KBM-7 (cell line): ENCODE measurements at regions not wholly inside any gene's neighbourhood (a gene's known extent, or its start where the extent isn't known, plus 50 kb on each side); places are given as distances from the start of the nearest gene placed in this dataset.

ENCODE experiments used
- DNase-seq: peaks from one replicate; pipeline ENCODE4 v3.0.0-alpha.2; 2015
- in situ Hi-C: fragments of 300-500 bp; cut with MboI; formaldehyde crosslinking; loops from 2 replicates; pipeline ENCODE4 v1.14.3; 2020; ENCODE audit warnings: low sequenced_read_pairs, low pct_unique_long_range_greater_than_20kb, mixed read lengths

DNA sequence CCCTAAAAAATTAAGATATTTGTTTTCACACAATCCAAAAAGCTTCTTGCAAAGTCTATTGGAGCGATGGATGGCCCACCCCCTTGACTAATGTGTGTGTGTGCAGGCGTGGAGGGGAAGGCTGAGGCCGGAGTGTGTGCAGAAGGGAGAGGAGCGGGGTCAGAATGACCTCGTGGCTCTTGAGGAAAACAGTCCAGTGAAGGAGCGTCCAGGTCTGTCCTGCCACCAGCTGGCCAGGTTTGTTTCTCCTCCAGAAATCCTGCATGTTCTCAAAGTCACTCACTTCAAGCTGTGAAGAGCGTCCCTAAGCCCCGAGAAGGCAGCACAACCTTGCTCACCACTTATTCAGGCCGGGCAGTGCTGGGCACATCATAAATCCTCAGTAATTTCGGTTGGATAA, 69.5 kb upstream of the SSX2IP start:
- DNase-seq: no peak
- in situ Hi-C loops: loop anchor here (25.0 kb wide), 3 partner anchors 297 to 822 kb away; partner anchors contain the start of gene PRKACB

DNA sequence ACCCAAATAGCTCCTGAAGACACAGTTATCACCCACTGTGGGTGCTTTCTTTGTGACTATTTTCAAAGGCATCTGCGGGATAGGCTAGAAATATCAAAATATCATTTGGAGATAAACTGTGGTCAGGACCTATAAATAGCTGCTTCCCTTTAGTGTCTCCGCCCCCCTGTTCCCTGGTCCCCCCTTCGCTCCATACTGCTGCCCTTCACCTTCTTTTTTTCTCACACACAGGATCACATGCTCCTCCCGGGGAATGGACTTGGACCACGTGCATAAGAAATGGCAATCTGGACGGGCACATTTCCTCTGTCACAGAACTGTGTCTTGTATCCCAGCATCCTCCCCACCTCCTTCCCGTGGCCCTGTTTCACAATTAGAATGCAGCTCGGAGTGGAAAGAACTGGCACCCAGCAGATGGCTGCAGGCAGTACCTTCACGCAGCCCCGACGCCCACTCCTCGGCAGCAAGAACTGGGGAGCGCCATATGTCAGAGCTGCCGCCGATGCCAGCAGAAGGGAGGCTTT, 68.8 kb upstream of the SSX2IP start:
- DNase-seq: peak; percentile 9
- in situ Hi-C loops: loop anchor here (25.0 kb wide), 3 partner anchors 297 to 822 kb away; partner anchors contain the start of gene PRKACB

DNA sequence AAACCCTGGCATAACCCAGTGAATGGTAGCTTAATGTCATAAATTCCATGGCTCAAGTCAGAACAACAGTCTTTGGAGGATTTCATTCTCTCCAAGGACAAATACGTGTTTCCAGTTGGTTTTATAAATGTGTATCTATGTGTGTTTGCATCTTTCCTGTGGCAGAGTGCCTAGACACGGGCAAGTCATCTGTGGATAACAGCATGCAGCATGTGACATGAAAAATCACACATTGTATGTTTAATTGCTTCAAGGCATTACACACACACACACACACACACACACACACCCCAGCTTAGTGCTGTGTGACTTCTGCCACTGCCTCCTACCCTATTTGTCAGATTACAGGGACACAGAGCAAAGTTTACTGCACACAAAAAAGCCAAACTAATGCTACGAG, 68.2 kb upstream of the SSX2IP start:
- in situ Hi-C loops: loop anchor here (25.0 kb wide), 3 partner anchors 296 to 821 kb away; partner anchors contain the start of gene PRKACB
- DNase-seq: no peak

DNA sequence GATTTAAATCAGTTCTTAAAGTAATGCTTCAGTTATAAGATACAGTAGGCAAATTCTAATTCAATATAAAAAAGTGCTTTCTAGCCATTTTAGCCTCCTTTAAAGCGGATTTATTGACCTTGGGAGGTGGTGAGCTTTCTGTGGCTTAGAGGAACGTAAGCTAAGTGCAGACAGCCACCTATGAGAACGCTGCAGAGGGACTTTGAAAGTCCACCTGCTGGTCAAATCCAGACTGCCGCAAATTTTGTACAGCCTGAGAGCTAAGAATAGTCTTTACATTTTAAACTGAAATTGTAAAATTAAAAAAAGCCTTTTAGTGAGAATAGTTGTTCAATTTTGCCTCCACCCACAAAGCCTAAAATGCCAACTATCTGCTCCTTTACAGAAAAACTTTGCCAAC, 67.0 kb upstream of the SSX2IP start:
- DNase-seq: no peak
- in situ Hi-C loops: loop anchor here (25.0 kb wide), 3 partner anchors 295 to 820 kb away; partner anchors contain the start of gene PRKACB

DNA sequence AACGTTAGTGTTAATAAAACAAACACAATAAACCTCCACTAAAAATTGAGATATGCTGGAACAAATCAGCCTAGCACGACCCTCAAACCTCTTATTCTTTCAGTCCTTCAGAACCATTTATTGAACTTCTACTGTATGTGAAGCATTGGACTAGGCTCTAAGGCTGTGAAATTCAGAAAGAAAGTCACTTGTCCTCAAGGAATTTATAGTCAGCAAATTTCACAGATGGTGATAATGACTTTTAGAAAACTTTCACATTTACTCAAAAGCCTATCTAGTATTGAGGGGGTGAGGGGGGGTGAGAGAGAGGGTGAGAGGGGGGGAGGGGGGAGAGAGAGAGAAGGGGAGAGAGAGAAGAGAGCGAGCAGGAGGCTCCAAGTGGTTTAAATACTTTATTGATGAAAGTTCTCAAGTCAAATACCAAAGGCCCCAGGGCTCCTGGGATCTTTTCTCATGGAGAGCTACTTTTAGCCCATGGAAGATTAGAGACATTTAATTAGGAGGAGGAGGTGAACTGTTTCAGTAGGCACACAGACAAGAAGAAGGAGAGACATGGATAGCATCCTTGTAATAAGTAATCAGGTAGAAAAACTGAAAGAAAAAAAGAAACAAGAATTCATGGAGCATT, 66.3 kb upstream of the SSX2IP start:
- in situ Hi-C loops: loop anchor here (25.0 kb wide), 3 partner anchors 294 to 819 kb away; partner anchors contain the start of gene PRKACB
- DNase-seq: no peak

DNA sequence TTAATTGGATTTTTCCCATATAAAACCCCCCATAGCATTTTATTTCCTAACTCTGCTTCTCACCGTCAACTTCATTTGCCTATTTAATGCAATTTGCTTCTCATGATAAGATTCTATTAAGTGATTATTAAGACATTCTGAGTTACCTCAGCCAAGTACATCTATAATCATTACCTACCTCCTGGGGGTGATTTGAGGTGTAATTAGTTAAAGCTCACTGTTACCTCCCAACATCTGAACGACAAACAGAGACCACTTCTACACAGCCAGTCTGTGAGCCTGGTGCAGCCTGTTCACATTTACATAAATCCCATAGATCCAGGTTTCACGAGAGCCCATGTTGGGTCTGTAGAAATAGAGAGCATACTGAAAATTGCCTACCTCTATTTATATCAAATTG, 65.7 kb upstream of the SSX2IP start:
- DNase-seq: no peak
- in situ Hi-C loops: loop anchor here (25.0 kb wide), 3 partner anchors 294 to 819 kb away; partner anchors contain the start of gene PRKACB

DNA sequence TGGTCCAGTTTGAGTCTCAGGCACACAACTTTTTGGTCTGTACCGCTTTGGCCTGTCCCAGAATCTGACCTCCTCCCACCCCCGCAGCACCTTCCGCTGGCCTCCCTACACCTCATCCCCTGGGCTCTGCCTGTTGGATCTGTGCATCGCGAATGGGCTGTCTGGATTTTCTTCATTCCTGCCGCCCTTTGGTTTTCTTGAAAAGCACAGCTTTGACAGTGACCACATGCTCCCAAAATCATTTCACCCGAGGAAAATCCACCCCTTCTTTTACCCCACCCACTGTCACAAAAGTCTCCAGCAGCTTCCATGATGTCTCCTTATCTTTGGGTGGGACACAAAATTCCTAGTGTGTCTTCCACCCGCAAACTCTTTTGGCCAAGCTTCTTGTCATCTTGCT, 65.0 kb upstream of the SSX2IP start:
- no peak for DNase-seq
- in situ Hi-C loops: loop anchor here (25.0 kb wide), 3 partner anchors 293 to 818 kb away; partner anchors contain the start of gene PRKACB

DNA sequence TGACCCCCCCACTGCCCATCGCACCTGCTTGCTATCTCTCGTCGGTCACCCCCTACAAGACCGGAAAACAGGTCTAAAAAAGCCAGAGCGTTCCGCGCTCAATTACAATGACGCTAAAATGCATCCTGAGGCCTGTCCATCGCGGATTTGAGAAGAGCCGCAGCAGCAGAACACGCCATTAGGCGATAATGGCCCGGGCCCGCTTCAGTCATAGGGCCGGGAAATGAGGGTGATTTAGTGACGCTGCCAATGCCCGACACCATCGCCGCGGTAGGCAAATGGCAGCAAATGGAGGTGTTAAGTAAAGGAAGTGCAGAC, 64.1 kb upstream of the SSX2IP start:
- no peak for DNase-seq
- in situ Hi-C loops: loop anchor here (25.0 kb wide), 3 partner anchors 292 to 817 kb away; partner anchors contain the start of gene PRKACB

DNA sequence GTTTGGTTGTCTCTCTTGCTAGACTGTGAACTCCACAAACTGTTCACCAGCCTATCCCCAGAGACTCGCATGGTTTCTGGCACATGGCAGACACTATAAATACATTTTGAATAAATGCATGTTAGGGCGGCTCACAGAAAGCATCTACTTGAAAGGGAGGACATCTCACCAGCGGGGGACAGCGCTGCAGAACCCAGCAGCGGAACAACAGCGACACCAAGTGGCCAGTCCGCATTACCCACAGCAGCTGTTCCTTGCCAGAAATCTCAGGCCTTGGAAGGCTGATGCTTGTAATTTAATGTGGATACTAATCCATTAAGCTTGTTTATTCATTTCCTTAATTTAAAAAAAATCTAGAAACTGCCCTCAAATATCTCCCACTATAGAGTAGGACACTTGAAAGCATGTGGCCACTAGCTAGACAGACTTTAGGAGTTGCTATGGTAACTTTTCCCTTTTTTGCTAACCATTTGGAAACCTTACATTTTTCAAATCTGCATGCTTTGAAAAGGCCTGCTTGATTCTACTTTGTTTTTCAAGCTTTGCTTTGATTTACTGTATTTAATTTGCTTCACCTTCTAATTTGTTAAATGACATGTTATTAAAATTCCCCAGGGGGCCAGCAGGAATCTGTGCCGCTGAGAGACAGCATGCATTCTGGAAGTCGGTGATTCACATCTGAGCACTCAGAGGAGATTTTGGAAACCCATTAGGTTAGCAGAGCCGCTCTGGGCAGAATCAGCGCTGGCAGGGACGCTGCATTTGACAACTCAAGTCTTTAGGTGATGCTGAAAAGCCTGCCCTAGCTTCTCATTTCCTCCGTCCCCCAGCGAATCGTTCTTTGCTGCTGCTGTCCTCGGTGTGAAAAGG, 63.5 kb upstream of the SSX2IP start:
- DNase-seq: peak; percentile 82
- in situ Hi-C loops: loop anchor here (25.0 kb wide), 3 partner anchors 291 to 816 kb away; partner anchors contain the start of gene PRKACB

DNA sequence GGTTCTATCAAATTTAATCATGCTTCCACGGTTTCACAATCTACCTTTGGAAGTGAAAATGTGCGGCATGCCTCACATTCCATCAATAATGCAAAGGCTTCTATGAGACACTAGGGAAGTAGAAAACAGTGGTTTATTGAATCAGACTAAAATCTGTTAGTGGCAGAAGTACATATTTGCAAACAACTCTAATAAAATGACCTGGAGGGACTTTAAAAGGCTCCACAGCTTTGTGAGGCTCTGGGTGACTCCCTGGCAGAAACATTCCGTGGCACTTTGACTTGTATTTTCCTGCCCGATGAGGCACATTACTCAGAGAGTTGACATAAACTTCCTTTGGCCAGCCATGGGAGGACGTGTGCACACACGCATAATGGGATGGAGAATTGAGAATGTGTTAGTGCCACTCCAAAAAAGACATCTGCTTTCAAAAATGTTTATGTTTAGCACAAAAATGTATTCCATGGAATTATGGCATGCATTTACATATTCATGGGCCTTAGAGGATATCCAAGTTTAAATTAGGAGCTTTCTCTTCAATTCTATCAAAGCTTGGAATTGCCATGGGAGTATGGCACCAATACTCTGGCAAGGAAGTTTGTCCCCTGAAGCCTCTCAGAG, 60.0 kb upstream of the SSX2IP start:
- in situ Hi-C loops: loop anchor here (25.0 kb wide), 3 partner anchors 288 to 813 kb away; partner anchors contain the start of gene PRKACB
- DNase-seq: no peak

DNA sequence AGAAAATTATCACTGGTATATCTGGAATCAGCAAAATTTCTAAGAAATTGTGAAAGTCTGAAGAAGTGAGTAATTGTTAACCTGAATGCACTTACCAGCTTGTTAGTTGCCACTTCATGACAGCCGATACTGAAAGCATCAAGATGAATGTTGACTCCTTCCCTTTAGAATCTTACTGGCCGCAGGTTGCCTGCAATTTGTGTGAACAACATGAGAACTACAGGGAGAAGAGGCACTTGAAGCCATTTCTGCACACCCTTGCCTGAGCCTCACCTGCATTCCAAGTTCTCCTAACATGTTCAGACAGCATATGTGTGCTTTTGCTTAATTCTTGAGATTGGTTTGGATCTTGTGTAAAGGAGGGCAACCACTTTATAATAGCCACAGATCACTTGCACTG, 59.2 kb upstream of the SSX2IP start:
- in situ Hi-C loops: no loop called here
- DNase-seq: no peak

DNA sequence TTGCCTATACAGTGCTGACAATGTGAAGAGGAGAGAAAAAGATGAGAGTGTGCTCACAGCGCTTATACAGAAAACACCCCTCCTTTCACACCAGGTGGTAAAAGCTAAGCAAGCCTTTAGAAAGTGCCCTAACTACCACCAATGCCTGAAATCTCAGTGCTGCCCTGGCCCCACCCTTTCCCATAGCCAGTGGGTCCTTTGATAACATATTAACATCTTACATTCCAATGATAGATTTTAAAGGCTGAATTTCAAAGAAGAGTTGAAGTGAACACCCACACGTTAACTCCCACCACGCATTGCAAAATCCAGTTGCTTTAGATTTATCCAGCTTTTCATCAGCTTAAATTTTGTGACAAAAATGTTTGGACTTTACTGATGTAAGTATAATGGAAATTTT, 58.1 kb upstream of the SSX2IP start:
- in situ Hi-C loops: no loop called here
- DNase-seq: no peak

DNA sequence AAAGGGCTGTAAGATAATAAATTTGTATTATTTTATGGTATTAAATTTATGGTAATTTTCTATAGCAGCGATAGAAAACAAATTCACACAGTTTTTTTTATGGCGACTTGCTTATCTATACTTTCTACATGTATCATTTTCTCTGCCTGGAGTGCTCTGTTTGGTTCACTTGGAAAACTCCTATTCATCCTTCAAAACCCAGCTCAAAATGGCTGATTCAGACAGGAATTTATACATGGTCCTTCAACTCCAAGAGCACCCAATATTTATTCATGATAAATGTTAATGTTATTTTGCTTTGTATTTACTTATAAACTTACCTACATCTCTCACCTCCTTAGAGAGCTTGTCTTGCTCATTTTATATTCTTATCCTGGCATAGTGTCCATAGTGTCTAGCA, 55.6 kb upstream of the SSX2IP start:
- in situ Hi-C loops: no loop called here
- DNase-seq: no peak

DNA sequence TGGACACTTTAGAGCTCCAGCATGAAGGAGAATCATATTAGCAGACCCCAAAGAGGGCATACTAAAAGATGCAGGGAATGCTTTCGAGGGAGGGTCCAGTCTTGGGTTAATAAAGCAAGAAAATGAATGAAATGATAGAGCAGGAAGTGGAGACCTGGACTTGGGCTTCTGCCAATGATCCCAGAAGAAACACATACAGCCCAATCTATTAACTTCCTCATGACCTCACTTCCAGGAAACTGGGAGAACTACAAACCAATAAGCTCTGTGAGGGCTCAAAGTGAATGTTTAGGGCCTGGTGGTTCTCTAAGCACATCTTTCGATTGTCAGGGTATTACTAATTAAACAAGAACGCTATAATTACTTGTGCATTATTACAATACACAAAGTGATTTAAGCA, 53.6 kb upstream of the SSX2IP start:
- DNase-seq: no peak
- in situ Hi-C loops: no loop called here

DNA sequence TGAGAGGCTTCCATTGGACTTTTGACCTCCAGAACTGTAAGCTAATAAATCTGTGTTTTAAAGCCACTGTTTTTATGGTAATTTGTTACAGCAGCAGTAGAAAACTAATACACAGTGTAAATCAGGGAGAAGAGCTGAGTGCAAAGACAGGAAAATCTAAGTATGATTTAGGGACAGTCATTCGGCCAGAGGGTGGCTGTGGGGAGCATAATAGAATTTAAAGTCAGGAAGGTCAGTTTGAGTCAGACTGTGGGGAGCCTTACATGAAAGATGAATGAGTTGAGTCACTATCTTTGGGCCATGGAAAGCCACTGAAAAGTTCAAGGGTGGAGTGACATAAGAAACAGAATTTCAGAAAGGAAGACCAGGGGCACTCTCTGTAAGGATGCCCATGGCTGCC, 52.4 kb upstream of the SSX2IP start:
- in situ Hi-C loops: no loop called here
- no peak for DNase-seq

DNA sequence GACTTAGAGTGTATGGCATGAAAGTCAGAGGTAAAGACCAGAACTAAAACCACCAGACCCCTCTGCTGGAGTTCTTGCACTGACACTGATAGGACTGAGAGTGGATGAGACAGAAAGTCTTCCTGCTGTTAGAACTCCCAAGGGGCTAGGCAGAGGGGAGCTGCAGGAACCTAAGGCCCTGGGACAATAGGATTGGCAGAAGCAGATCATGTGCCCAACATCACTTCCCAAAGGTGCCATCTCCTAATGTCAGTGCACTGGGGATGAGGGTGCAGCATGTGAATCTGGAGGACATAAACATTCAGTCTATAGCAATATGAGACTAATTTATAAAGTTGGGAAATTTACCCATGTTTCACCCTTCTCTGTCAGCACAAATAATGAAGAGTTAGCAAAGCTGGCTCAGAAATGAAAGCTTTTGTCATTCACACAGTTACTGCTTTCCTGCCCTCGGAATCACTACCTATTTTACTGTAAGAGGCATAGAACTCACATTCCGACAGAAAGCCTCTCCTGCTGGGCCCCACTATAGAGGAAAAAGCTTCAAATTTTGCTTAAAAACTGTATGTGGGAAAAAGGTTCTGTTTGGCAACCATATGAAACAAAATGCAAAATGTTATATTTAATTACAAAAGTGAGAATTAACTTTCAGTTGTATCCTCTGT, 49.9 kb upstream of the SSX2IP start:
- in situ Hi-C loops: no loop called here

More for the DNA sequence above, 49.9 kb upstream of the SSX2IP start:
- DNase-seq: no peak
